GM10266 (cell line): ENCODE measurements at regions not wholly inside any gene's neighbourhood (a gene's known extent, or its start where the extent isn't known, plus 50 kb on each side); places are given as distances from the start of the nearest gene placed in this dataset.
"Not testable (repeated sequence)": the region's sequence is repeated elsewhere in the genome, so short reads cannot be mapped to it uniquely, and the experiment has no call there.

Experiments used
- DNase-seq: peaks from one replicate; pipeline ENCODE4 v3.0.0; 2012; ENCODE audit errors: extremely low spot score
- TF ChIP-seq, protein P1 (sequence below): IDR thresholded peaks from 2 replicates; pipeline ENCODE4 v1.5.1; 2012; ENCODE audit warnings: mild to moderate bottlenecking, low read depth; ENCODE audit not compliant: control insufficient read depth, insufficient read depth; ENCODE audit errors: missing control alignments

DNA sequence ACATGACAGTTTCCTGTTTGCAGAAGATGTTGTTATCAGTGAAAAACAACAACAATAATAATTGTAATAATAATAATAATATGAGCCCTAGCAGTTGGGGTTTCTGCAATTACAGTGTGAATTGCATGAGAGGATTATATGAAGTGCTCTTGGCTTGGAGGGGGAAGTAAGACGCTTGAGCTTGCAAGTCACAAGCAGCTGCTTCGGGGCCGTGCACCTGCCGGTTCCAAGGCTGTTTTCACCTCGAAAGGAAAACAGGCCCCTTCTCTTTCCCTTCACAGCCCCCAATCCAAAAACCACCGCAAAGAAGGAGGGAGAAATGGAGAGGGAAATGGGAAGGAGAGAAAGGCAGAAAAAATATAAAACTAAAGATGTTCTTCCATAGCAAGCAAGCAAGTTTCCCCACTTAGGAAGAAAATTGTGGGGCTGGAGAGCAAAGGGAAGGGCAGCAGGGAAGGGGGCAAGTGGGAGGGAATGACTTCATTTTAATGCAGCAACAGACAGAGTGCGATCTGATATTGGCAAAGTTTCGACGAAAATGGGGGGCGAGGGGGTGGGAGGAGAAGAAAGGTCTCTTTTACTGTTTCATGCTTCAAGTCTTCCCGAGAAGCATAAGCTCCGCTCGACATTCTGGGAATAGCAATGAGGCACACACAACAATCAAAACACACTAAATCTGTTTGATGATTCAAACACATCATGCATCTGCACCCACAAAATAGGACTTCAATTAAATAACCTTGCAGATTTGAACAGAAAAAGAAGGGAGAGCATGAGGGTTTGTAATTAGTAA lies 284.2 kb upstream of the ATP11B start:
- TF ChIP-seq, protein P1, sequence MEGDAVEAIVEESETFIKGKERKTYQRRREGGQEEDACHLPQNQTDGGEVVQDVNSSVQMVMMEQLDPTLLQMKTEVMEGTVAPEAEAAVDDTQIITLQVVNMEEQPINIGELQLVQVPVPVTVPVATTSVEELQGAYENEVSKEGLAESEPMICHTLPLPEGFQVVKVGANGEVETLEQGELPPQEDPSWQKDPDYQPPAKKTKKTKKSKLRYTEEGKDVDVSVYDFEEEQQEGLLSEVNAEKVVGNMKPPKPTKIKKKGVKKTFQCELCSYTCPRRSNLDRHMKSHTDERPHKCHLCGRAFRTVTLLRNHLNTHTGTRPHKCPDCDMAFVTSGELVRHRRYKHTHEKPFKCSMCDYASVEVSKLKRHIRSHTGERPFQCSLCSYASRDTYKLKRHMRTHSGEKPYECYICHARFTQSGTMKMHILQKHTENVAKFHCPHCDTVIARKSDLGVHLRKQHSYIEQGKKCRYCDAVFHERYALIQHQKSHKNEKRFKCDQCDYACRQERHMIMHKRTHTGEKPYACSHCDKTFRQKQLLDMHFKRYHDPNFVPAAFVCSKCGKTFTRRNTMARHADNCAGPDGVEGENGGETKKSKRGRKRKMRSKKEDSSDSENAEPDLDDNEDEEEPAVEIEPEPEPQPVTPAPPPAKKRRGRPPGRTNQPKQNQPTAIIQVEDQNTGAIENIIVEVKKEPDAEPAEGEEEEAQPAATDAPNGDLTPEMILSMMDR, result no peak
- no peak for DNase-seq

- TF ChIP-seq, protein P1, result no peak
- DNase-seq, result no peak
These were observed 283.4 kb upstream of the ATP11B start for GRCh38 chr3:182509844-182510460.

DNA sequence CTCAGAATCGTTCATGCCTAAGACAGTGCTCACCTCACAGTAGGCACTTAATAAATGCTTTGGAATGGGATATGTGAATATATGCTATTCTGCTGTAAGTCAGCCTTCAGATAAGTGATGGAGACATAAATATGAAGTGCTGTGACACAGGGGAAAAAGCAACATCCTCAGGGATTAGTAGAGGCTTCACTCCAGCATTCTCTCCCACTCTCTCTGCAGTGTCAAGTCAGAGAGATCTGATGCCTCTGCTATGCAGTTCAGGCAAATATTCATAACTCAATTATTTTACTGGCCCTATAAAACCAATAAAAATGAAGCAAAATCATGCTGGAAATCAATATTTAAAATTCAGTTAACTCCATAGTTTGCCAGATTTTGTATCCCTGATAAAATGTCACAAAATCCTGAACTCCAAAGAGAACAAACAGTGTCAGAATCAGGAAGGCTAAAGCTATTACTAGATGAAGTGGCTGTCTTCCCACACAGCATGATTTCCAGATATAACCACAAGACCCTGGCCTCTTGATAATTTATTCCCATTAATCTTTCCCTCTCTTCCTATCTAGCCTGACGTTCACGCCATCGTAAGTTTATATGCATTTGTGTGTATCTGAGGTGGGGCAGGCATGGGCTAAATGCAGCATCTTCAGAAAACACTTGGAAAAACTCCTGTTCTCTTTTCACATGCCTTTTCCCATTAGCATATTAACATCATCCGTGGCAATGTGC lies 278.9 kb upstream of the ATP11B start:
- no peak for DNase-seq

DNA sequence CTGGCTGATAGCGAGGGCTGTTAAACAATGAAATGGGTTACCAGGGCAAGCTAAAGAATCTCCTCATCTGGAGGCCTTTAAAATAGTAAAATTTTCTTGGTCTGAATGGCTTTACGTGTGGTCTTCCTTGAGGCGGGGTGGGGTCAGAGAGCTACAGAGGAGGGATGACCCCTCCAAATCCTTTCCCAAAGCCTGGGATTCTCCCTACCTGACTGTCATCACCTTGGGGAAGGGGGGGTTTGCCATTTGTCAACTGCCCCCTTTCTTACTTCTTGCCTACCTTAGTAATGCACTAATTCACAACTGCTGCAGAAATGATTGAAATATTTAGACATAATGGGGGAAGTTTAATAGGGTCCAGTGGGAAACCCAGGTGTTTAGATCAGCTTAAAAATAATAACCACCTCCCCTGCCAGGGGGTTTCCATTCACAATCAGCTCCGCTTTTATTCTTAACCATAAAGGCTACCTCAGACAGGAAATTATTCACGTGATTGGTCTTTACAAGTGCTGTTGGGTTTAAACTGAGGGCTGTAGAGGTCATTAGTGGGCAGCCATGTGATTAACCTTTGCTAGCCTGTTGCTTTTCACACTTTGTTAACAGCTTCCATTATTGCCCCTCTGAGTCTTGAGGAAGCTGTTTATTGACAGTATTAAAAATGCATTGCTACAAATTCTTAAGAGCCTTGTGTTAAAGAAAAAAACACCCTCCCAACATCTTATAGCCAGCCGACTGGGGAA lies 276.5 kb upstream of the ATP11B start:
- TF ChIP-seq, protein P1, result no peak
- DNase-seq, result peak; percentile 29

More for the DNA sequence above, 278.9 kb upstream of the ATP11B start:
- TF ChIP-seq, protein P1, result no peak

DNA sequence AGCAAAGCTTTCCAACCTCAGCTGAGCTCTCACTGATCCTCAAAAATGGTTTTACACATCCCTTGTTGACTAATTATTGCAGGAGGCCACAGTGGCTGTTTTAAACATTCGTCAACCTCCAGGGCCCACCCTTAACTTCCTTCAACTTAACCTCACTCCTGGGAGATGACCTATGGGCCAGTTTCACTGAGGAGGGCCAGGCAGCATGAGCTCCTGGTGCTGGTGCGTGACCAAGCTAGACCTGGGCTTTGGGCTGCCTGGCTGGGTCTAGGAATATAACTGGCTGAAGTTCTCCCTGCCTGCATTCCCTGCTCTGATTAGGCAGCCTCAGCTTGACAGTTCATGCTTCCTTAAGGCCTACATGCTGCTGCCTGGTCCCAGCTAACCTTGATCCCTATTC lies 273.7 kb upstream of the ATP11B start:
- TF ChIP-seq, protein P1, result no peak
- DNase-seq, result no peak

GRCh38 chr3:182521339-182521738 lies 272.0 kb upstream of the ATP11B start:
- TF ChIP-seq, protein P1, result no peak
- DNase-seq, result peak; percentile 14

DNA sequence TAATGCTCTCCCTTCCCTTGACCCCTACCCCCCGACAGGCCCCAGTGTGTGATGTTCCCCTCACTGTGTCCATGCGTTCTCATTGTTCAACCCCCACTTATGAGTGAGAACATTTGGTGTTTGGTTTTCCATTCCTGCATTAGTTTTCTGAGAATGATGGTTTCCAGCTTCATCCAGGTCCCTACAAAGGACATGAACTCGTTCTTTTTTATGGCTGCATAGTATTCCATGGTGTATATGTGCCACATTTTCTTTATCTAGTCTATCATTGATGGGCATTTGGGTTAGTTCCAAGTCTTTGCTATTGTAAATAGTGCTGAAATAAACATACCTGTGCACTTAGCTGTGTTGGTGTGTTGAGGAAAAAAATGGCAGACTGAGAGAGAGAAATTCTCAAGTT lies 269.9 kb upstream of the ATP11B start:
- not testable (repeated sequence) for DNase-seq
